Stimulated activated naive B cell treated with anti-CD40 and anti-IgM and Interleukin-4, amounts not matched to agents 10 μg/mL and 1 μg/mL and 100 μg/mL, for 72 hours (primary cell): ENCODE measurements at regions not wholly inside any gene's neighbourhood (a gene's known extent, or its start where the extent isn't known, plus 50 kb on each side); places are given as distances from the start of the nearest gene placed in this dataset.

ENCODE experiments used
- ATAC-seq, 2 donors: fragments of 150-1000 bp; cut with Tn5 transposase; replicated peaks; 2 replicates each; pipeline ENCODE4 v1.10.0; 2021; ENCODE audit warnings: moderate library complexity in 1 of 2
- DNase-seq: peaks from one replicate; pipeline ENCODE4 v3.0.0; 2021
- H3K27ac Mint-ChIP-seq: one replicate; pipeline ENCODE4 v1.8.0; 2022; ENCODE audit warnings: mild to moderate bottlenecking, mixed read lengths
- H3K27me3 Mint-ChIP-seq, 2 donors: one replicate each; pipeline ENCODE4 v1.8.0; 2022; ENCODE audit warnings: mixed read lengths in 2 of 2
- H3K36me3 Mint-ChIP-seq, 2 donors: one replicate each; pipeline ENCODE4 v1.8.0; 2022; ENCODE audit warnings: mixed read lengths in 2 of 2, mild to moderate bottlenecking in 1 of 2
- H3K4me1 Mint-ChIP-seq, 2 donors: one replicate each; pipeline ENCODE4 v1.8.0; 2022; ENCODE audit warnings: mixed read lengths in 2 of 2, mild to moderate bottlenecking in 1 of 2
- H3K4me3 Mint-ChIP-seq, 2 donors: one replicate each; pipeline ENCODE4 v1.8.0; 2022; ENCODE audit warnings: mild to moderate bottlenecking in 2 of 2, mixed read lengths in 2 of 2, moderate library complexity in 1 of 2
- H3K9me3 Mint-ChIP-seq, 2 donors: one replicate each; pipeline ENCODE4 v1.8.0; 2022; ENCODE audit warnings: mixed read lengths in 2 of 2, mild to moderate bottlenecking in 1 of 2

DNA sequence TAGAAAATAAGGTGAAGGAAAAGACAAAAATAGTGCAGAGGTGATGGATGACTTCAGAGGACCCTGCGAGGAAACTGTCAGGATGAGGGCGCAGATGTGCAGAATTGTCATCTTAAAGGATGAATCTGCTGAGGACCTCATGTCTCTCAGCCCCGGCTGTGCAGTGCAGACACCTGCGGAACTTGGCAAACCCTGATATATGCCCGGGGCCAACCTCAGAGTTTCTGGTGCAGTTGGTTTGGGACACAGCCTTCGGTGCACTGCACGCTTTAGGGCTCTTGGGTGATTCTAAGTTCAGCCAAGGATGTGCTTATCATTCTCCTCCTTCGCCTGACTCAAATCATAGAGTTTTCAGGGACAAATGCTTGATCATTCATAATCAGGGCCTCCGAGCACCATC lies 310.1 kb downstream of the TCERG1L start:
- H3K9me3 Mint-ChIP-seq: peaks cover 5 to 9% of the 10 kb centered on the region in 2 donors
- H3K27me3 Mint-ChIP-seq: peaks cover 0 to 16% of the 10 kb centered on the region in 2 donors
- H3K4me3 Mint-ChIP-seq: no peak overlapping the region
- H3K36me3 Mint-ChIP-seq: no peaks in the 10 kb centered on the region
- DNase-seq: no peak
- H3K4me1 Mint-ChIP-seq: no peaks in the 10 kb centered on the region
- no peak overlapping the region for H3K27ac Mint-ChIP-seq
- ATAC-seq: no peak

DNA sequence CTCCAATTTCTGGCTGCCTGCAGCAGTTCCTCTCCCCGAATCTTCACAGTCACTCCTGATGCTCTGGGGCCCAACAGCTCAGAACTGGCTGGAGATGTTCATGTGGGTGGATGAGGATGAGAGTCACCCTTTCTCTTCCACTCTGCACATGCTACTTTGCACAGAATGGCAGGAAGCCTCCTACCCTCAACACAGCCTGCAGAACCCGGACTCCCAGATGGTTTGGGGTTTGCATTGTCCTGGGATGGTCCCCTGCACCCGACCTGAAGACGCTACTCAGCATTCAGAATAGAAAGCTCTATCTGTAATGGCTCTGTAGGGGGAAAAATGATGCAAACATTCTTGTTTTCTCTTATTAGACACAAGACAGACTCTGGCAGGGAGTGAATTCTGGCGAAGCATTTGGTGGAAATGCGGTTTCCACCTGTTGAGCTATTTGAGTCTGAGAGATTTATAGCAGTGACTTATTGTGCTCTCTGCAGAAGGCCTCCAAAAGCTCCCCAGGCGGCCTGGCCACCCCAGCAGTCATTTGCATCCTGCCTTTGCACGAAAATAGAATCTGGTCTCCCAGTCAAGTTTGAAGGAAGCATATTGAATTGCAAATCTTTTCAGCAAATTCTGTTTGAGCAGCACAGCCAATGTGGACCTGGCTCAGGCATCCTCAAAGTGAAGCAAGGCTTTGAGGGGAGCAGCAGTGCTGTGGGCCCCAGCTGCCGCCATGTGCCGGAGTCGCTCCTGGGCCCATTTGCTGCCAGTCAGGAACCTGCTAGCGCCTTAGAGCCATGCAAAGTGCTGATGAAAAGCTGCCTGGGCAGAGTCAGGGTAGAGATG lies 309.3 kb downstream of the TCERG1L start:
- Mint-ChIP-seq H3K36me3 (no peaks in the 10 kb centered on the region), H3K4me3 (no peak overlapping the region), H3K9me3 (peaks cover 2 to 6% of the 10 kb centered on the region in 2 donors), H3K4me1 (no peaks in the 10 kb centered on the region), H3K27me3 (peaks cover 0 to 16% of the 10 kb centered on the region in 2 donors), H3K27ac (no peak overlapping the region)
- ATAC-seq (no peak), DNase-seq (no peak)

DNA sequence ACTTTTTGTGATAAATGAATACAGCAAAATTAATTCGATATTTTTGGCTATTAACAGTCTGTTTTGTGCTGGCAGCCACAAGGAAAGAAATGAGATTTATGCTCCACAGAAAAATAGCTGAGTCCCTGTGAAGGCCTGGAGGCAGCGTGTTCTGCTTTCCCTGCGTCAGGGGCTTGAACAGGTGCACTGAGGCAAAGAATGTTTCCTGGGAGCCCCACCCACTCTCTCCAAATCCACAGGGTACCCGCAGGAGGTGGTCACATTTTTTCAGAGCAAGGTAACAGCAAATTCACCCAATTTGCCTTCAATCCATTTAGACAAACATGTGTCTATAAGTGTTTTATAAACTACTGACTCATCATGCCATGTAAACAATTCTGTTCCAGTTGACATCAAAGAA lies 308.1 kb downstream of the TCERG1L start:
- peaks cover 0 to 16% of the 10 kb centered on the region in 2 donors for H3K27me3 Mint-ChIP-seq
- no peaks in the 10 kb centered on the region for H3K36me3 Mint-ChIP-seq
- DNase-seq (no peak), ATAC-seq (no peak)
- no peak overlapping the region for H3K27ac Mint-ChIP-seq
- peaks cover 2 to 6% of the 10 kb centered on the region in 2 donors for H3K9me3 Mint-ChIP-seq
- H3K4me3 Mint-ChIP-seq: no peak overlapping the region
- H3K4me1 Mint-ChIP-seq: no peaks in the 10 kb centered on the region

DNA sequence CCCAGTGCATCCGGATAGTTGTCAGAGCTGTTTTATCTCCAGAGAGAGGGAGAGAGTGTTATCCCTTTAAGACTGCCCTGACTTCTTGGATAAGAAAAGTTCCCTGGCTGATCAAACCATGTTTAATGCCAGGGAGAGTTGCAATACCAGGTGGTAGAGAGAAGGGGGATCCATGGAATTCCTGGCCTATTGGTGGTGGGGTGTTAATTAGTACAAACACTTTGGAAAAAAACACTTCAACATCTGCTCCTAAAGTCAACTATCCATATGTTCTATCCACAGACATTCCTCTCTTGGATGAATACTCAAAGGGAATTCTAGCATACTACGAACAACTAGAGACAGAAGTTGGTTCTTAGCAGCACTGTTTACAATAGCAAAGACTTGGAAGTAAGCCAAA lies 307.2 kb downstream of the TCERG1L start:
- Mint-ChIP-seq H3K27ac (no peak overlapping the region), H3K4me1 (no peaks in the 10 kb centered on the region), H3K36me3 (no peaks in the 10 kb centered on the region), H3K27me3 (peaks cover 0 to 16% of the 10 kb centered on the region in 2 donors), H3K9me3 (peaks cover 2 to 3% of the 10 kb centered on the region in 2 donors), H3K4me3 (no peak overlapping the region)
- ATAC-seq (no peak), DNase-seq (no peak)

DNA sequence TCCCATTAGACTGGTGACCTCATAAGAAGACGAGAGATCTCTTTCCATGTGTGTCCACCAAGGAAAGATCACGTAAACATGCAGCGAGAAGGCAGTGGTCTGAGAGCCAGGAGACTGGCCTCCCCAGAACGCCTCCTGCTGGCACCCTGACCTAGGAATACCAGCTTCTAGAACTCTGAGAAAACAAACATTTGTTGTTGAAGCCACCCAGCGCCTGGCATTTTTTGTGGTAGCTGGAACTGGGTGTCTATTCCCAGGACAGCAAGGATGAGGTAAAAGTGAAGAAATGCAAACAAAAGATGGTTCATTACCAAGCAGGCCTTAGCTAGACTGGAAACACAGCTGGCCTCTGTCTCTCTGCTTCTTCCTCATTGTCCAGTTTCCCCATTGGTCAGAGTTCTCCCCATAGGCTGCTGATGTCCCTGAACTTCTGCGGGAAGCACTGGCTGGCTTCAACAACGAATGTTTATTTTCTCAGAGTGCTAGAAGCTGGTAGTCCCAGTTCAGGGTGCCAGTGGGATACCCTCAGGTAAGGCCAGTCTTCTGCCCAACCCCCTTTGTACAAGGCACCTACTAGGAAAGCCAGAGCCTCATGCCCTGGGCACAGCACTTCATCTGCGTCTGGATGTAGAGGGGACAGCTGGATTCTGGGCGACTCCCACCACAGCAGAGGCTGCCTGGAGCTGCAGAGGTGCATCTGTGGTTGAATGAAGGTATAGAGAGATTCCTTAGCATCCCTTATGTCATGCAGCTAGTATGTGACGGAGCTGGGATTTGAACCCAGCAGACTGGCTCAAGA lies 304.9 kb downstream of the TCERG1L start:
- ATAC-seq: no peak
- H3K27ac Mint-ChIP-seq: no peak overlapping the region

DNA sequence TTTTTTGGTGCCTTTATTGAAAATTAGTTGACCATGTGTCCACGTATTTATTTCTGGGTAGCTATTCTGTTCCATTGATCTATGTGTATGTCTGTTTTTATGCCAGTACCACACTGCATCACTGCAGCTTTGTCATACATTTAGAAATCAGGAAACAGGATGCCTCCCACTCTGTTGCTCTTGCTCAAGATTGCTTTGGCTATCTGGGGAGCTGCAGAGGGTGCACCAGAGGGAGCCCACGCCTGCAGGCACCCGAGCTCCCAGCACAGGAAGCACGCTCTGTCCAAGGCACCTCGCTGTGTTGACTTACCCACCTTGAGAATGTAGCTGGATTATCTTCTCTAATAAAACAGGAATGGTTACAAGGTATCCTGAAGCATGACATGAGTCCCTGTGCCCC lies 301.7 kb downstream of the TCERG1L start:
- H3K9me3 Mint-ChIP-seq: peaks cover 3 to 4% of the 10 kb centered on the region in 2 donors

More for the DNA sequence above, 304.9 kb downstream of the TCERG1L start:
- H3K4me3 Mint-ChIP-seq: no peak overlapping the region
- H3K9me3 Mint-ChIP-seq: peaks cover 3 to 4% of the 10 kb centered on the region in 2 donors
- H3K27me3 Mint-ChIP-seq: peaks cover 0 to 3% of the 10 kb centered on the region in 2 donors
- H3K36me3 Mint-ChIP-seq: no peaks in the 10 kb centered on the region
- no peaks in the 10 kb centered on the region for H3K4me1 Mint-ChIP-seq
- no peak for DNase-seq

DNA sequence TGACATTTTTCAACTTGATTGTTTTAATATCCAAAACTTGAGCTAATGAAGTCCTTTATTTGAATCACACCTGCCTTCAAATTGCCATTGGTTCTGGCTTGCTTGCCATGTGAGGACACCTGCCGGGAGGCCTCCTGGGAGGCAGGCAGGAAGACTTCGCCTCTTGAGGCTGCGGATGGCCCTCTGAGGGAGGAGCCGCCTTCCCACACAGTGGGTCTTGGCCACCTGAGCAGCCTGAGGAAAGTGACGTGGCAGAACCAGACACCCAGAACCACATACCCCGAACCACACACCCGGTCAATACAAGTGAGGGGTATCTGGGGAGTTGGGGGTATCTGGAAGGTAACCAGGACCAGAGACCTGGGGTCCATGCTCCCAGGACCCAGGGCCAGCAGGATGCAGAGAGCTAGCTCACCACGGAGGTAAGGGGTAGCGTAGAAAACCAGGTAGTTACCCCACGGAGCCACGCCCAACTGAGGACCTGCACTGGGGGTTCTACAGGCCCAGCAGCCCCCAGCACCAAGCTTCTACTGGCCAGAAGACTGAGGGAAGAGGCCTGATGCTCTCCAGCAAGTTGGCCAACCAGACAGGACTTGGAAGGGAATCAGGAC lies 300.5 kb downstream of the TCERG1L start:
- no peaks in the 10 kb centered on the region for H3K27me3 Mint-ChIP-seq
- DNase-seq (no peak), ATAC-seq (no peak)
- H3K4me3 Mint-ChIP-seq: no peak overlapping the region
- H3K4me1 Mint-ChIP-seq: no peaks in the 10 kb centered on the region
- peaks cover 0 to 2% of the 10 kb centered on the region in 2 donors for H3K9me3 Mint-ChIP-seq
- no peak overlapping the region for H3K27ac Mint-ChIP-seq
- H3K36me3 Mint-ChIP-seq: no peaks in the 10 kb centered on the region

More for the DNA sequence above, 301.7 kb downstream of the TCERG1L start:
- Mint-ChIP-seq H3K27me3 (no peaks in the 10 kb centered on the region), H3K4me3 (no peak overlapping the region), H3K36me3 (no peaks in the 10 kb centered on the region), H3K4me1 (no peaks in the 10 kb centered on the region), H3K27ac (no peak overlapping the region)
- DNase-seq (no peak), ATAC-seq (no peak)

DNA sequence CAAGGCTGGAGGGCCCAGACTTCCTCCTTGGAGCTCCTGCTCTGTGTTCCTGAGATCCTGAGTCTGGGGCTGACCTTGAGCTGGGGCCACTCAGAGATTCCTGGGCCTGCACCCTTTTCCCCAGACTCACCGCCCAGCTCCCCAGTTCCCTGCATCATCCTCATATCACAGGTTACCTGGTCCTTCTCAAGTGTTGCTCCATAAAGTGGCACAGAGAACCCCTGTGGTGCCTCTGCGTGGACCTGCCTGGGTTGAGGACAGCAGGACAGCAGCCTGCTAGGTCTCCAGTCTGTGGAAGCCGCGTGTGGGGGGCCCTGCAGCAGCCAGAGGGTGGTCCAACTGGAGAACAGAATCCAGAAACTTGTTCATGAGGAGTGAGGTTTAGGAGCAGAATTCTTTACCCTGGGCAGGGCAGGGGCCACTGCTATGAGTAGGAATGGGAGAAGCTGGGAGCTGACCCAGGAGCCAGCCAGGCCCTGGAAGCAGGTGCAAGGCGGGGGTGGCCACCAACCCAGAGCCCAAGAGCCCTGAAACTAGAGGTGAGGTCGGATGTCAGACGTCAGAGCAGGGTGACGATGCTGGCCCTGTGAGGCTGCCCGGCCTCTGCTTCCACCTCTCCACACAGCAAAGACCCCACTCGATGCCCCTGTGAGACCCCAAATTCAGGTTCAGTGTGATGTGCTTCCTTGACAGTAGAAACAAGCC lies 299.4 kb downstream of the TCERG1L start:
- Mint-ChIP-seq H3K9me3 (peaks cover 0 to 2% of the 10 kb centered on the region in 2 donors), H3K27ac (no peak overlapping the region), H3K36me3 (no peaks in the 10 kb centered on the region), H3K4me1 (no peaks in the 10 kb centered on the region), H3K4me3 (no peak overlapping the region), H3K27me3 (no peaks in the 10 kb centered on the region)
- ATAC-seq (no peak), DNase-seq (no peak)

DNA sequence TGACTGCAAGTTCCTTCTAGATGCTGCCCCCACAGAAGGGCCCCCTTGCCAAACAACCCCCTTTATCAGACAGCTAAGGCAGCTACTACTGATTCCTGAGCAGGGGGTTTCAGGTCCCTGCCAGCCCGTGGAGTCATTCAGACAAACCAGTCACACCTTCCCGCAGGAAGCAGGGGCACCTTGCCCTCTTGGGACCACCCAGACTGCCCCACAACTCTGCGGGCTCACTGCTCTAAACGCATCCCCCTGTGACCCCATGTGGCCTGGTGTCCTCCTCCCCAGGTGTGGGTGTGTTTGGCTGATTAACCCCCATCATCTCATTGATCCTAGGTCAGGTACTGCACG lies 298.9 kb downstream of the TCERG1L start:
- DNase-seq: no peak
- Mint-ChIP-seq H3K9me3 (peaks cover 0 to 2% of the 10 kb centered on the region in 2 donors), H3K27ac (no peak overlapping the region), H3K36me3 (no peaks in the 10 kb centered on the region), H3K27me3 (no peaks in the 10 kb centered on the region), H3K4me3 (no peak overlapping the region), H3K4me1 (no peaks in the 10 kb centered on the region)
- ATAC-seq: no peak

DNA sequence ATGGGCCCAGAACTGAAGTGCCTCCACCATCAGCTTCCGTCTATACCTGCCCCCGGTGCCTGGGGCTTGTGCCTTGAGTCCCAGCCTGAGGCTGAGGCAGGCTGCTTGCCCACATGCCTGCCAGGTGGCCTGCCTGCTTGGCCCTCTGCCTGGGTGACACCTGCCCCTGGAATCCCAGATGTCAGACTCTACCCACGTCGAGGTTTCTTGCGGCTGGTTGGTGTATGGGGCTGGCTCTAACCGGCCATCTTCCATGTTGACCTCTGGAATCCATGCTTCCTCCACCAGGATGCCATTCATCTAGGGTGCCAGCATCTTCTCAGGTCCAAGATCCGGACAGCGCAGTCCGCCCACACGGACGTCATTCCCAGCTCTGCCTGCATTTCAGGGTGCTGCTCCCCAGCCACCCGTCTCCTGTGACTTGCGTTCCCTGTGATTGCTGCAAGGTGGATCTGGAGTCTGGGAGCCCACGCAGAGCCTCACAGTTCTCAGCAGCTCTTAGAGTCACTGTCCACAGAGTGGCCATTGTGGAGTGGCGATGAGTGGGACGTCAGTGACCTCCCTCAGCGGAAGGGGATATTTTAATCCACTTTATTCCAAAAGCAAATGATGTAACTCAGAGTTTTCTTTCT lies 298.1 kb downstream of the TCERG1L start:
- DNase-seq: no peak
- peaks cover 0 to 2% of the 10 kb centered on the region in 2 donors for H3K9me3 Mint-ChIP-seq

DNA sequence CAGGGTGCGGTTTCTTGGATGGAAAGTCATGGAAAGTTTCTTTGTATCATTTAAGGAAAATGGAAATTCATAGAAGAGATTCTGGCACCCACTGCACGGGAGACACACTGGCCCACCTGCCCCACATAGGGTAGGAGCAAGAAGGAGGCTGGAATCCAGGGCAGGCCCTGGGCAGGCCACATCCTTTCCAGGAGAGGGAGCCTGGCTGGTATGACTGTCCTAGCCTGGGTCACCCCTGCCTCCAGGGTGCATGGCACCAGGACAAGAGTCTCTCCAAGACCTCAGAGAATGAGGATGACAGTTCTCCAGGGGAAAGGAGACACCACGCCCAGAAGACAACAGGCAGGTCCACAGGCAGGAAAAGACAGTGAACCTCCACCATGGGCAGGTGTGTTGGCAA lies 297.2 kb downstream of the TCERG1L start:
- H3K27me3 Mint-ChIP-seq: no peaks in the 10 kb centered on the region
- no peaks in the 10 kb centered on the region for H3K36me3 Mint-ChIP-seq
- no peak for ATAC-seq
- no peak for DNase-seq
- peaks cover 0 to 2% of the 10 kb centered on the region in 2 donors for H3K4me1 Mint-ChIP-seq
- H3K9me3 Mint-ChIP-seq: peaks cover 0 to 2% of the 10 kb centered on the region in 2 donors
- no peak overlapping the region for H3K27ac Mint-ChIP-seq
- no peak overlapping the region for H3K4me3 Mint-ChIP-seq

More for the DNA sequence above, 298.1 kb downstream of the TCERG1L start:
- ATAC-seq: no peak
- H3K27ac Mint-ChIP-seq: no peak overlapping the region
- H3K4me1 Mint-ChIP-seq: no peaks in the 10 kb centered on the region
- no peaks in the 10 kb centered on the region for H3K27me3 Mint-ChIP-seq
- no peak overlapping the region for H3K4me3 Mint-ChIP-seq
- H3K36me3 Mint-ChIP-seq: no peaks in the 10 kb centered on the region

DNA sequence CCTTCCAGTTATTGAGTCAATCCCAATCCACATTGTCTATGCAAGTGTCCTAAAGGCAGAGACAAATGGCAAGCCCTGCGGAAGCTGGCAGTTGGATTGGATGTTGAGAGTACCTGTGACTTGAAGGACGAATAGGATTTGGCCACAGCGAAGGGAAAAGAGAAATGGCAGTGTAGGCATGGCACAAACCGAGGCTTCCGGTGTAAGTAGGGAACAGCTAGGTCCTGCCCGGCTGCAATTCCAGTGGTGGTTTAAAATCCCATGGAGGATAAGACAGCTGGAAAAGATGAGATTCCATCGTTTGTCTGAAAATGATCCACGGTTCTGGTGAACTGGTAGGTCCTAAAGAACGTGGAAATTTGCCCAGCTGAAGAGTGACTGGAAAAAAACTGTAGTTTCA lies 296.2 kb downstream of the TCERG1L start:
- H3K27ac Mint-ChIP-seq: no peak overlapping the region
- no peaks in the 10 kb centered on the region for H3K36me3 Mint-ChIP-seq
- no peak overlapping the region for H3K4me3 Mint-ChIP-seq
- ATAC-seq (no peak), DNase-seq (no peak)
- H3K4me1 Mint-ChIP-seq: peaks cover 0 to 2% of the 10 kb centered on the region in 2 donors
- no peaks in the 10 kb centered on the region for H3K27me3 Mint-ChIP-seq
- H3K9me3 Mint-ChIP-seq: no peaks in the 10 kb centered on the region

DNA sequence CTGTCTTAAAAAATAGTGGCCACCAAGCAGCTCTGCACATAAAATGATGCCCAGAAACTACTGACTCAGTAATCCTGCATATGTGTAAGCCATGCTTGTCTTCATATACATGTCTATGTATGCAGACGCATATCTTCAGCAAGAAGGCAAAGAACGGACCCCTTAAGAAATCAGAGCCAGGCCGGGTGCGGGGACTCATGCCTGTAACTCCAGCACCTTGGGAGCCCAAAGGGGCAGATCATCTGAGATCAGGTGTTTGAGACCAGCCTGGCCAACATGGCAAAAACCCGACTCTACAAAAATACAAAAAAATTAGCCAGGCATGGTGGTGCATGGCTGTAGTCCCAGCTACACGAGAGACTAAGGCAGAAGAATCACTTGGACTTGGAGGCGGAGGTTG lies 295.0 kb downstream of the TCERG1L start:
- Mint-ChIP-seq H3K36me3 (no peaks in the 10 kb centered on the region), H3K9me3 (no peaks in the 10 kb centered on the region), H3K4me1 (peaks cover 0 to 2% of the 10 kb centered on the region in 2 donors), H3K27me3 (no peaks in the 10 kb centered on the region), H3K4me3 (no peak overlapping the region), H3K27ac (no peak overlapping the region)
- DNase-seq: no peak
- no peak for ATAC-seq
